ENCODE measurements at regions not wholly inside any gene's neighbourhood (a gene's known extent, or its start where the extent isn't known, plus 50 kb on each side); places are given as distances from the start of the nearest gene placed in this dataset.

- H3K4me1 ChIP-seq (ENCODE audit: control insufficient read depth, insufficient read depth, low read length) = no peaks in the 10 kb centered on the region
- no peaks in the 10 kb centered on the region for H3K36me3 ChIP-seq (ENCODE audit: control insufficient read depth in 2 of 2, insufficient read depth in 2 of 2, low read length in 2 of 2)
- H3K27me3 ChIP-seq (ENCODE audit: control insufficient read depth in 1 of 2, insufficient read depth in 2 of 2, low read length in 2 of 2) = no peaks in the 10 kb centered on the region
- H3K9ac ChIP-seq (ENCODE audit: low read length in 2 of 2) = no peak overlapping the region
- no peak overlapping the region for H3K27ac ChIP-seq (ENCODE audit: low read length)
- H3K9me3 ChIP-seq (ENCODE audit: control insufficient read depth in 2 of 2, low read length in 2 of 2) = no peaks in the 10 kb centered on the region
- no peak overlapping the region for H3K4me3 ChIP-seq (ENCODE audit: low read length in 2 of 2)
These were observed 473.3 kb upstream of the PCDH15 start for GRCh38 chr10:55274367-55274766.

- Histone ChIP-seq H3K9ac (ENCODE audit: low read length in 2 of 2) (no peak overlapping the region), H3K27me3 (ENCODE audit: control insufficient read depth in 1 of 2, insufficient read depth in 2 of 2, low read length in 2 of 2) (no peaks in the 10 kb centered on the region), H3K4me3 (ENCODE audit: low read length in 2 of 2) (no peak overlapping the region), H3K27ac (ENCODE audit: low read length) (no peak overlapping the region), H3K9me3 (ENCODE audit: control insufficient read depth in 2 of 2, low read length in 2 of 2) (no peaks in the 10 kb centered on the region), H3K36me3 (ENCODE audit: control insufficient read depth in 2 of 2, insufficient read depth in 2 of 2, low read length in 2 of 2) (no peaks in the 10 kb centered on the region), H3K4me1 (ENCODE audit: control insufficient read depth, insufficient read depth, low read length) (no peaks in the 10 kb centered on the region)
These were observed 472.9 kb upstream of the PCDH15 start for GRCh38 chr10:55273946-55274345.

- Histone ChIP-seq H3K27ac (ENCODE audit: low read length) (no peak overlapping the region), H3K4me3 (ENCODE audit: low read length in 2 of 2) (no peak overlapping the region), H3K36me3 (ENCODE audit: control insufficient read depth in 2 of 2, insufficient read depth in 2 of 2, low read length in 2 of 2) (no peaks in the 10 kb centered on the region), H3K9me3 (ENCODE audit: control insufficient read depth in 2 of 2, low read length in 2 of 2) (no peaks in the 10 kb centered on the region), H3K4me1 (ENCODE audit: control insufficient read depth, insufficient read depth, low read length) (no peaks in the 10 kb centered on the region), H3K27me3 (ENCODE audit: control insufficient read depth in 1 of 2, insufficient read depth in 2 of 2, low read length in 2 of 2) (no peaks in the 10 kb centered on the region), H3K9ac (ENCODE audit: low read length in 2 of 2) (no peak overlapping the region)
These were observed 471.9 kb upstream of the PCDH15 start for GRCh38 chr10:55272886-55273285.

GRCh38 chr10:55266797-55267196 lies 465.8 kb upstream of the PCDH15 start:
- no peaks in the 10 kb centered on the region for H3K9me3 ChIP-seq (ENCODE audit: control insufficient read depth in 2 of 2, low read length in 2 of 2)
- no peak overlapping the region for H3K9ac ChIP-seq (ENCODE audit: low read length in 2 of 2)
- H3K36me3 ChIP-seq (ENCODE audit: control insufficient read depth in 2 of 2, insufficient read depth in 2 of 2, low read length in 2 of 2) = no peaks in the 10 kb centered on the region
- no peak overlapping the region for H3K4me3 ChIP-seq (ENCODE audit: low read length in 2 of 2)
- no peaks in the 10 kb centered on the region for H3K27me3 ChIP-seq (ENCODE audit: control insufficient read depth in 1 of 2, insufficient read depth in 2 of 2, low read length in 2 of 2)
- H3K4me1 ChIP-seq (ENCODE audit: control insufficient read depth, insufficient read depth, low read length) = no peaks in the 10 kb centered on the region
- H3K27ac ChIP-seq (ENCODE audit: low read length) = no peak overlapping the region

- Histone ChIP-seq H3K27ac (ENCODE audit: low read length) (no peak overlapping the region), H3K4me1 (ENCODE audit: control insufficient read depth, insufficient read depth, low read length) (no peaks in the 10 kb centered on the region), H3K9me3 (ENCODE audit: control insufficient read depth in 2 of 2, low read length in 2 of 2) (no peaks in the 10 kb centered on the region), H3K27me3 (ENCODE audit: control insufficient read depth in 1 of 2, insufficient read depth in 2 of 2, low read length in 2 of 2) (no peaks in the 10 kb centered on the region), H3K9ac (ENCODE audit: low read length in 2 of 2) (no peak overlapping the region), H3K4me3 (ENCODE audit: low read length in 2 of 2) (no peak overlapping the region), H3K36me3 (ENCODE audit: control insufficient read depth in 2 of 2, insufficient read depth in 2 of 2, low read length in 2 of 2) (no peaks in the 10 kb centered on the region)
These were observed 462.3 kb upstream of the PCDH15 start for GRCh38 chr10:55263327-55263726.

- no peak overlapping the region for H3K27ac ChIP-seq (ENCODE audit: low read length)
- H3K9ac ChIP-seq (ENCODE audit: low read length in 2 of 2) = no peak overlapping the region
- no peaks in the 10 kb centered on the region for H3K4me1 ChIP-seq (ENCODE audit: control insufficient read depth, insufficient read depth, low read length)
- H3K4me3 ChIP-seq (ENCODE audit: low read length in 2 of 2) = no peak overlapping the region
- no peaks in the 10 kb centered on the region for H3K27me3 ChIP-seq (ENCODE audit: control insufficient read depth in 1 of 2, insufficient read depth in 2 of 2, low read length in 2 of 2)
- no peaks in the 10 kb centered on the region for H3K36me3 ChIP-seq (ENCODE audit: control insufficient read depth in 2 of 2, insufficient read depth in 2 of 2, low read length in 2 of 2)
- no peaks in the 10 kb centered on the region for H3K9me3 ChIP-seq (ENCODE audit: control insufficient read depth in 2 of 2, low read length in 2 of 2)
These were observed 441.5 kb upstream of the PCDH15 start for GRCh38 chr10:55242544-55242943.

GRCh38 chr10:55237462-55237861 lies 436.4 kb upstream of the PCDH15 start:
- Histone ChIP-seq H3K36me3 (ENCODE audit: control insufficient read depth in 2 of 2, insufficient read depth in 2 of 2, low read length in 2 of 2) (no peaks in the 10 kb centered on the region), H3K27me3 (ENCODE audit: control insufficient read depth in 1 of 2, insufficient read depth in 2 of 2, low read length in 2 of 2) (no peaks in the 10 kb centered on the region), H3K9me3 (ENCODE audit: control insufficient read depth in 2 of 2, low read length in 2 of 2) (no peaks in the 10 kb centered on the region), H3K27ac (ENCODE audit: low read length) (no peak overlapping the region), H3K9ac (ENCODE audit: low read length in 2 of 2) (no peak overlapping the region), H3K4me3 (ENCODE audit: low read length in 2 of 2) (no peak overlapping the region), H3K4me1 (ENCODE audit: control insufficient read depth, insufficient read depth, low read length) (no peaks in the 10 kb centered on the region)

- no peak overlapping the region for H3K9ac ChIP-seq (ENCODE audit: low read length in 2 of 2)
- H3K27ac ChIP-seq (ENCODE audit: low read length) = no peak overlapping the region
- no peaks in the 10 kb centered on the region for H3K27me3 ChIP-seq (ENCODE audit: control insufficient read depth in 1 of 2, insufficient read depth in 2 of 2, low read length in 2 of 2)
- H3K4me1 ChIP-seq (ENCODE audit: control insufficient read depth, insufficient read depth, low read length) = no peaks in the 10 kb centered on the region
- H3K9me3 ChIP-seq (ENCODE audit: control insufficient read depth in 2 of 2, low read length in 2 of 2) = no peaks in the 10 kb centered on the region
- no peaks in the 10 kb centered on the region for H3K36me3 ChIP-seq (ENCODE audit: control insufficient read depth in 2 of 2, insufficient read depth in 2 of 2, low read length in 2 of 2)
- no peak overlapping the region for H3K4me3 ChIP-seq (ENCODE audit: low read length in 2 of 2)
These were observed 432.5 kb upstream of the PCDH15 start for GRCh38 chr10:55233505-55233904.

- no peak overlapping the region for H3K9ac ChIP-seq (ENCODE audit: low read length in 2 of 2)
- H3K27me3 ChIP-seq (ENCODE audit: control insufficient read depth in 1 of 2, insufficient read depth in 2 of 2, low read length in 2 of 2) = no peaks in the 10 kb centered on the region
- H3K27ac ChIP-seq (ENCODE audit: low read length) = no peak overlapping the region
- H3K9me3 ChIP-seq (ENCODE audit: control insufficient read depth in 2 of 2, low read length in 2 of 2) = no peaks in the 10 kb centered on the region
- no peak overlapping the region for H3K4me3 ChIP-seq (ENCODE audit: low read length in 2 of 2)
- H3K4me1 ChIP-seq (ENCODE audit: control insufficient read depth, insufficient read depth, low read length) = no peaks in the 10 kb centered on the region
- H3K36me3 ChIP-seq (ENCODE audit: control insufficient read depth in 2 of 2, insufficient read depth in 2 of 2, low read length in 2 of 2) = no peaks in the 10 kb centered on the region
These were observed 432.1 kb upstream of the PCDH15 start for GRCh38 chr10:55233090-55233489.

- Histone ChIP-seq H3K4me1 (ENCODE audit: control insufficient read depth, insufficient read depth, low read length) (no peaks in the 10 kb centered on the region), H3K9ac (ENCODE audit: low read length in 2 of 2) (no peak overlapping the region), H3K9me3 (ENCODE audit: control insufficient read depth in 2 of 2, low read length in 2 of 2) (no peaks in the 10 kb centered on the region), H3K27me3 (ENCODE audit: control insufficient read depth in 1 of 2, insufficient read depth in 2 of 2, low read length in 2 of 2) (no peaks in the 10 kb centered on the region), H3K27ac (ENCODE audit: low read length) (no peak overlapping the region), H3K4me3 (ENCODE audit: low read length in 2 of 2) (no peak overlapping the region), H3K36me3 (ENCODE audit: control insufficient read depth in 2 of 2, insufficient read depth in 2 of 2, low read length in 2 of 2) (no peaks in the 10 kb centered on the region)
These were observed 431.5 kb upstream of the PCDH15 start for GRCh38 chr10:55232553-55232952.

GRCh38 chr10:55227967-55228366 lies 426.9 kb upstream of the PCDH15 start:
- Histone ChIP-seq H3K36me3 (ENCODE audit: control insufficient read depth in 2 of 2, insufficient read depth in 2 of 2, low read length in 2 of 2) (no peaks in the 10 kb centered on the region), H3K27ac (ENCODE audit: low read length) (no peak overlapping the region), H3K4me1 (ENCODE audit: control insufficient read depth, insufficient read depth, low read length) (no peaks in the 10 kb centered on the region), H3K9me3 (ENCODE audit: control insufficient read depth in 2 of 2, low read length in 2 of 2) (no peaks in the 10 kb centered on the region), H3K4me3 (ENCODE audit: low read length in 2 of 2) (no peak overlapping the region), H3K27me3 (ENCODE audit: control insufficient read depth in 1 of 2, insufficient read depth in 2 of 2, low read length in 2 of 2) (no peaks in the 10 kb centered on the region), H3K9ac (ENCODE audit: low read length in 2 of 2) (no peak overlapping the region)
